ENCODE measurements at regions not wholly inside any gene's neighbourhood (a gene's known extent, or its start where the extent isn't known, plus 50 kb on each side); places are given as distances from the start of the nearest gene placed in this dataset.
A peak's percentile ranks its signal among the peaks of the same experiment; 100 is the strongest.
"Not testable (repeated sequence)": the region's sequence is repeated elsewhere in the genome, so short reads cannot be mapped to it uniquely, and the experiment has no call there.

DNA sequence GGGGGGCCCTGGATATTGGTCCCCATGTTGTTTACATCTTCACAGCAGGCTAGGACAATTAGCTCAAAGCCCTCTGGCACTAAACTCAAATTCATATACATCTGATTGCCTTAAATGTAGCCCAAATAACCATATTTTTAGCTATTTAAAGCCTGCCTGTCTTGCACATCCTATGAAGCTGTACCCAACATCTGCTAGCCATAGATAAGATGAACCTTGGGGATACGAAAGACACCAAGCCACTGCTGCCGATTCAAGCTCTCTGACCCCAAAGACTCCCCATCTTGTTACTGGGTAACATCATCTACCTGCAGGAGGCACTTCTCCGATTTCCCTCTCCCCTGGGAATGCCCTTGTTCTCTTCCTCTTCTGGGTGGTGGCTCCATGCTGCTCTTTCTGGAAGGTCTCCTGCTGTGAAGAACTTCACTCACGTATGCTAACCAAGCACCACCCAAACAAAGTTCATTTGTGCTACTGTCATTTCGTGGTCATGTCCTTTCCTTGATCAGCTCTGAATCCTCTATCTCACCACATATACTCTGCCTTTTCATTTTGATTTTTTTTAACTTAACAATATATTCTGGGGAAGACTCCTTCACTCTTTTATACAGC lies 107.7 kb upstream of the ATXN3L start:
- no peak overlapping the region for H3K9ac ChIP-seq (ENCODE audit: low read depth, low read length)
- H3K4me1 ChIP-seq (ENCODE audit: insufficient read depth, low read length) = peaks cover 6% of the 10 kb centered on the region
- H3K36me3 ChIP-seq (ENCODE audit: insufficient read depth, low read length) = no peaks in the 10 kb centered on the region
- peaks cover 6% of the 10 kb centered on the region; the same call in 1 of the 2 replicates for H3K9me3 ChIP-seq (ENCODE audit: control insufficient read depth, insufficient read depth, low read length)

DNA sequence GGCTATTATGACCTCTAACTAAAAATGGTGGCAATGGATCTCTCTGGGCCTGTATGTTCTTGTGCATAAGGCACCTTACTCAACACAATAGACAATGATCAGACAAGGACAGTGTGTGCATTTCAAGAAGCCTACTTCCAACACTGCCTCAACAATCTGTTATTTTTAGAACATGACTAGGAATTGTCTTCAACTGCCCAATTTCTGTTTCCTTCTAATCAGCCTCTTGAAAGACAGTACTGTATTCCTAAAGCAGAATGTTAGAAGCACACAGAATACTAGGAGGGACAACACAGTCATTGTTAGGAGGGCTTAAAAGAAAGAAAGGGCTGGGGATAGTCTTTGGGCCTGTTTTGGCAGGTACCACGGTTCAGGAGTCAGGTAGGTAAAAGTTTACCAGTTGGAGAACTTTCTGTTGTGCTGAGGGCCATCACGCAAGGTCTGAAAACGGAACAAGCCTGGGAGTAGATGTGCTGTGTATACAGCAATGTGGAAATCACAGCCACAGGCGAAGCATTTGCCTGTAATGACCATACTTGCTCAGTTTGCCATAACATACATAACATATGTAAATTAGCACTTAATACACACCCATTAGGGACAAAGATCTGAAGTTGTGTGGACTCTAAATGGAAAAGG lies 100.8 kb upstream of the ATXN3L start:
- no peaks in the 10 kb centered on the region; the same call in 1 of the 2 replicates for H3K4me1 ChIP-seq (ENCODE audit: insufficient read depth, low read length)
- H3K9me3 ChIP-seq (ENCODE audit: control insufficient read depth, insufficient read depth, low read length) = peaks cover 6% of the 10 kb centered on the region; the same call in 1 of the 2 replicates
- no peak overlapping the region for H3K9ac ChIP-seq (ENCODE audit: low read depth, low read length)
- no peaks in the 10 kb centered on the region for H3K36me3 ChIP-seq (ENCODE audit: insufficient read depth, low read length)

DNA sequence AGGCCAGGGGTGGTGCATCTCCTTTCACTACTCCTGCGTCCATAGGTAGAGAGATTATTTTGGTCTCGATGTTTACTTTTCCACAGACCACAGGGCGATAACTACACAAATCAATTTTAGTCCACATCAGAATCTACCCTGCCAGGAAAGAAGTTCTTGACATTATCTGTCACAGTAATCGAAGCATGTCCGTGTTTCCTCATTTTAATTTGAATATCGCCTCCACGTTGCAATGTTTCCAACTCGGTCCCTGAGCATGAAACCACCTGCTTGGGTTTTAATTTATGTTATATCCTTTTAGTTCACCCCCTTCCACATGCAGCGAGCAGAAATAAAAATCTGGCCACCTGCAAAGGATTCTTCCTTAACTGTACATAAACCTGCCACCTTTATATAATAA lies 100.1 kb upstream of the ATXN3L start:
- no peaks in the 10 kb centered on the region; the same call in 1 of the 2 replicates for H3K9me3 ChIP-seq (ENCODE audit: control insufficient read depth, insufficient read depth, low read length)
- H3K9ac ChIP-seq (ENCODE audit: low read depth, low read length) = no peak overlapping the region
- H3K4me1 ChIP-seq (ENCODE audit: insufficient read depth, low read length) = peaks cover 6% of the 10 kb centered on the region
- no peaks in the 10 kb centered on the region for H3K36me3 ChIP-seq (ENCODE audit: insufficient read depth, low read length)

DNA sequence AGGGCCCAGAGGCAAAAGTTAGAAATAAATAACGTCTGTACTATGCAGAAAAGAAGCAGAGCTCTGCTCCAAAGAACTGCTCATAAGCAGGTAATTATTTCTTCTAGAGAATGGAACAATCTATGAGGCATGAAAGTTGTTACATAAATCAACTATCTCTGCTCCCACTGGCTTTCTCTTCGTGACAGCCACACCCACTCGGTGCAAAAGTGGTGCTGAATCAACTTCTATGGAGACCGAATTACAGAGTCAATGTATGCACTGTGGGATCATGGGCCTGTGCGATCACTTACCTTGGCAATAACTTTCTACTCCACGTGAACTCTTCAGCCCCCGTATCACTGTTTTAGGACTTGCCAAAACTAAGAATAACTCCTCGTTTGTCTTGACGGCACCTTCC lies 99.4 kb upstream of the ATXN3L start:
- H3K4me1 ChIP-seq (ENCODE audit: insufficient read depth, low read length) = peaks cover 12% of the 10 kb centered on the region
- H3K9me3 ChIP-seq (ENCODE audit: control insufficient read depth, insufficient read depth, low read length) = no peaks in the 10 kb centered on the region; the same call in 1 of the 2 replicates
- no peak overlapping the region for H3K9ac ChIP-seq (ENCODE audit: low read depth, low read length)
- no peaks in the 10 kb centered on the region for H3K36me3 ChIP-seq (ENCODE audit: insufficient read depth, low read length)

DNA sequence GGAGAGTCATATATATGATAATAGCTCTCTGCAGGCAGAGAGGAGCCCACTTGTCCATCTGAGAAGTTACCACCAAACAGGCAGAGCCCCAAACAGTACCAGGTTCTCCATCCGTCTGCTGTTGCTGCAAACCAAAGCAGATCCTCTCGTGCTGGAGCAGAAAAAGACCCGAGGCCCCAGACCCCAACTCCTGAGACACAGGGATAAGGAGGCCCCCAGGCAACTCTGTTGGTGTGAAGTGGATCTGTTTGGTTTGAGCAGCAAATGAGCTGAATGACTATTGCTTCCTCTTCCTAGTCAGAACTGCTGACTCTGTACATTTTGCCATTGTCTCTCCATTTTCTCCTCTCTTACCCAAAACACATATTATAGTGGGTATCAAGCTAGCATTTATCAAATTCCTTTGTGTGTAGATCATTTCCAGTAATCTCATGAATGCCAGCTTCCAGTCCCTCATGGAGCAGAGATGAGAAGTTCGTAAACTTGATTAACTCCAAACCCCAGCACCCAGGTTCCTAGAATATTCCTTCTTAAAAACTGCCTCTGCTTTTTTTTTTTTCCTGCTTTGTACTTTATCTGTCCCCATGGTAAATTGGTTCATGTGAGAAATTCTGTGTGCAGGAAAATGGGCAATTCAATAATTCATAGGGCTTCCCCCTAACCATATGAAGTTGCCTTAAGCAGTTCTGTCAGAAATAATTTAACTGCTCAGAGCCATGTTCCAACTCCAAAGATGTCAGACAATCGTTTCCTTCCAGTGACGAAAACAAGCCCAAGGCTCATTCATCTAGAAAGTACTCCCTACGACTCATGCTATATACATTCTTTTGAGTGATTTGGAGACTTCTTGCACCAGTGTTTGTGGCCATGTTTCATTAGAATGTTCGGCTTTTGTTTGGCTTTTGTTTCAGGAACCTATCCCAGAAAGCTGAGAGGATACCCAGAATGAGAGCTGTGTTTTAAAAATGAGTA lies 98.6 kb upstream of the ATXN3L start:
- no peaks in the 10 kb centered on the region; the same call in 1 of the 2 replicates for H3K9me3 ChIP-seq (ENCODE audit: control insufficient read depth, insufficient read depth, low read length)
- no peak overlapping the region for H3K9ac ChIP-seq (ENCODE audit: low read depth, low read length)
- no peaks in the 10 kb centered on the region for H3K36me3 ChIP-seq (ENCODE audit: insufficient read depth, low read length)
- peaks cover 18% of the 10 kb centered on the region for H3K4me1 ChIP-seq (ENCODE audit: insufficient read depth, low read length)

DNA sequence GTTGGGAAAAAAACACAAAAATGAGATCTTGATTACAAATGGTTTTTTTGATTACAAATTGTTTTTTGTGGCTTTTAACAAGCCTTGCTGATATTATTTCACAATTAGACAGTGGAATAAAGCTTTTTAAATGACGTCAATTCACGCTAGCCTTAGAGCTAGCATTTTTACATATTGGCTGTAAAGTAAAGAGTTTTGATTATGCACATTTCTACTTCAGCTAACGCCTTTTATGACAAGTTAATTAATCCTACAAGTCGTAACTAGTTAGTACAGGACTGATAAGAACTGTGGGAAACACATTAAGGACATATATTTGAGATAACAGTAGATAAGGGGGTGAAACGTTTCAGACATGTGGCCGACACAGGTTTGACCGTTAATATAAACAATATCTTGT lies 95.7 kb upstream of the ATXN3L start:
- Histone ChIP-seq H3K4me1 (ENCODE audit: insufficient read depth, low read length) (peaks cover 27% of the 10 kb centered on the region), H3K9me3 (ENCODE audit: control insufficient read depth, insufficient read depth, low read length) (no peaks in the 10 kb centered on the region), H3K9ac (ENCODE audit: low read depth, low read length) (no peak overlapping the region), H3K36me3 (ENCODE audit: insufficient read depth, low read length) (no peaks in the 10 kb centered on the region)

DNA sequence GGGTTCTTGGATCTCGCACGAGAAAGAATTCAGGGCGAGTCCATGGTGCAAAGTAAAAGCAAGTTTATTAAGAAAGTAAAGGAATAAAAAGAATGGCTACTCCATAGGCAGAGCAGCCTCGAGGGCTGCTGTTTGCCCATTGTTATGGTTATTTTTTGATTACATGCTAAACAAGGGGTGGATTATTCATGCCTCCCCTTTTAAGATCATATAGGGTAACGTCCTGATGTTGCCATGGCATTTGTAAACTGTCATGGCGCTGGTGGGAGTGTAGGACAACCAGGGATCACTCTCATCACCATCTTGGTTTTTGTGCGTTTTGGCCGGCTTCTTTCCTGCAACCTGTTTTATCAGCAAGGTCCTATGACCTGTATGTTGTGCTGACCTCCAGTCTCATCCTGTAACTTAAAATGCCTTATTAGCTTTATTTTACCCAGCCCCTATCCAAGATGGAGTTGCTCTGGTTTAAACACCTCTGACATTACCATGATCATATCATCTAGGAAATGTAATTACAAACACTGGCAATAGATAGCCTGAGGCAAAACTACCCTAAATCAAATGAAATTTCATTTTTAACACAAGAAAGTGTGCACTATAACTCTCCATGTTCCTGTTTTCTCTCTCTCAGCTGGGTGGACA lies 94.3 kb upstream of the ATXN3L start:
- no peaks in the 10 kb centered on the region for H3K36me3 ChIP-seq (ENCODE audit: insufficient read depth, low read length)
- H3K9ac ChIP-seq (ENCODE audit: low read depth, low read length) = no peak overlapping the region
- peaks cover 27% of the 10 kb centered on the region for H3K4me1 ChIP-seq (ENCODE audit: insufficient read depth, low read length)
- H3K9me3 ChIP-seq (ENCODE audit: control insufficient read depth, insufficient read depth, low read length) = no peaks in the 10 kb centered on the region

DNA sequence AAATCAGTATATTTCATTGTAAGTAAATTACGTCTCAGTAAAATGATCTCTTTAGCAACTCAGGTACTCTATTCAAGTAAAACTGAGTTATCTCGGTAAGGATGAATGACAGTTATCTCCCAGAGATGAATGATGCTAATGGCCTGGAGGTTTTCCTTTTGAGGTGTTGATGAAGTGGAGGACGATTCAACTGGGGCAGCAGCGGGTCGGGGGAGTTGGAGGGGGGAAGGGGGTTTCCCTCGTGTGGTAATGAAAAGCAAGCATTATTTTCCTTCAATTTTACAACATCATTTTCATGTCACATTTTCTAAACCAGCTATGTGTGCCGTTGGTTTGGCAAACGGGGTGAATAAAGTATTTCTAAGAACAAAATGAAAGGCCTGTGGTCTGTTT lies 92.4 kb upstream of the ATXN3L start:
- Histone ChIP-seq H3K9ac (ENCODE audit: low read depth, low read length) (0 out of 2 replicates have a peak overlapping the region, but pooled peaks have one; percentile 8), H3K4me1 (ENCODE audit: insufficient read depth, low read length) (peaks cover 27% of the 10 kb centered on the region), H3K36me3 (ENCODE audit: insufficient read depth, low read length) (no peaks in the 10 kb centered on the region), H3K9me3 (ENCODE audit: control insufficient read depth, insufficient read depth, low read length) (no peaks in the 10 kb centered on the region)

DNA sequence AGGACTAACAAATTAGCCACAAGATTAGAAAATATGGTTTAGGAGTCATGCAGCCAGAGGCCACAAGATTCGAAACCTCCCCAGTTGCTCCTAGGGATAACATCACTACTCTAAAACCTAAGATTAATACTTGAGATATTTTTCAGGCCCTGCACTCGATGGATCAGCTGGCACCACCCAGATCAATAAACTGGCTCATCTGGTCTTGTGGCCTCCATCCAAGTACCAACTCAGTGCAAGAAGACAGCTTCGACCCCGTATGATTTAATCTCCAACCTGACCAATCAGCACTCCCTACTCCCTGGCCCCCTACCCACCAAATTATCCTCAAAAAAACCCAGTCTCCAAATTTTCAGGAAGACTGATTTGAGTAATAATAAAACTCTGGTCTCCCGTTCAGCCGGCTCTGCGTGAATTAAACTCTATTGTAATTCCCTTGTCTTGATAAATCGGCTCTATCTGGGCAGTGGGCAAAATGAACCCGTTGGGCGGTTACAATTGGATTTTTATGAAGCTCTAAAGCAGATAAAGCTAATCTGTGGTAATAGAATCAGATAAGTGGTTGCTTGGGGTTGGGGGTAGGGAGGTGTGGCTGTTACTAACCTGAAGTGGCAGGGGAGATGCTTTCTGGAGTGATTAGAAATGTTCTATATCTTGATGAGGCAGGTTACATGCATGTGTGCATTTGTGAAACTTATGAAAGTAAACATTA lies 91.8 kb upstream of the ATXN3L start:
- no peaks in the 10 kb centered on the region for H3K9me3 ChIP-seq (ENCODE audit: control insufficient read depth, insufficient read depth, low read length)
- H3K4me1 ChIP-seq (ENCODE audit: insufficient read depth, low read length) = peaks cover 27% of the 10 kb centered on the region
- no peaks in the 10 kb centered on the region for H3K36me3 ChIP-seq (ENCODE audit: insufficient read depth, low read length)
- no peak overlapping the region for H3K9ac ChIP-seq (ENCODE audit: low read depth, low read length)

DNA sequence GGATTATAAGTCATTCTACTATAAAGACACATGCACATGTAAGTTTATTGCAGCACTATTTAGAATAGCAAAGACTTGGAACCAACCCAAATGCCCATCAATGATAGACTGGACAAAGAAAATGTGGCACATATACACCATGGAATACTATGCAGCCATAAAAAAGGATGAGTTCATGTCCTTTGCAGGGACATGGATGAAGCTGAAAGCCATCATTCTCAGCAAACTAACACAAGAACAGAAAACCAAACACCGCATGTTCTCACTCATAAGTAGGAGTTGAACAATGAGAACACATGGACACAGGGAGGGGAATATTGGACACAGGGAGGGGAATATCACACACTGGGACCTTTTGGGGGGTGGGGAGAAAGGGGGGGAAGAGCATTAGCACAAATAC lies 88.7 kb upstream of the ATXN3L start:
- H3K9me3 ChIP-seq (ENCODE audit: control insufficient read depth, insufficient read depth, low read length); H3K36me3 ChIP-seq (ENCODE audit: insufficient read depth, low read length); H3K9ac ChIP-seq (ENCODE audit: low read depth, low read length): not testable (repeated sequence)
- H3K4me1 ChIP-seq (ENCODE audit: insufficient read depth, low read length) = peaks cover 13% of the 10 kb centered on the region

DNA sequence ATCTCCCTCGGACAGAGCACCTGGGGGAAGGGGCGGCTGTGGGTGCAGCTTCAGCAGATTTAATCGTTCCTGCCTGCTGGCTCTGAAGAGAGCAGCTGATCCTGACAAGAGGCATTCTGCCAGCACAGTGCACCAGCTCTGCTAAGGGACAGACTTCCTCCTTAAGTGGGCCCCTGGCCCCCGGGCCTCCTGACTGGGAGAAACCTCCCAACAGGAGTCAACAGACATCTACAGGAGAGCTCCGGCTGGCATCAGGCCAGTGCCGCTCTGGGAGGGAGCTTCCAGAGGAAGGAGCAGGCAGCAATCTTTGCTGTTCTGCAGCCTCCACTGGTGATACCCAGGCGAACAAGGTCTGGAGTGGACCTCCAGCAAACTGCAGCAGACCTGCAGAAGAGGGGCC lies 84.9 kb upstream of the ATXN3L start:
- not testable (repeated sequence) for H3K36me3 ChIP-seq (ENCODE audit: insufficient read depth, low read length); H3K4me1 ChIP-seq (ENCODE audit: insufficient read depth, low read length); H3K9ac ChIP-seq (ENCODE audit: low read depth, low read length); H3K9me3 ChIP-seq (ENCODE audit: control insufficient read depth, insufficient read depth, low read length)

DNA sequence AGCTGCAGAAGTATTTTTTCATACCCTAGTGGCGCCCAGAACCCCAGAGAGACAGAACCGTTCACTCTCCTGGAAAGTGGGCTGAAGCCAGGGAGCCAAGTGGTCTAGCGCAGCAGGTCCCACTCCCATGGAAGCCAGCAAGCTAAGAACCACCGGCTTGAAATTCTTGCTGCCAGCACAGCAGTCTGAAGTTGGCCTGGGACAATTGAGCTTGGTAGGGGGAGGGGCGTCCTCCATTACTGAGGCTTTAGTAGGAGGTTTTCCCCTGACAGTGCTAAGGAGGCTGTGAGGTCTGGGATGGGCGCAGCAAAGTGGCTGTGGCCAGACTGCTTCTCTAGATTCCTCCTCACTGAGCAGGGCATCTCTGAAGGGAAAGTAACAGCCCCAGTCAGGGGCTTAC lies 84.5 kb upstream of the ATXN3L start:
- H3K36me3 ChIP-seq (ENCODE audit: insufficient read depth, low read length) = no peaks in the 10 kb centered on the region
- peaks cover 4% of the 10 kb centered on the region; the same call in 1 of the 2 replicates for H3K4me1 ChIP-seq (ENCODE audit: insufficient read depth, low read length)
- no peak overlapping the region for H3K9ac ChIP-seq (ENCODE audit: low read depth, low read length)
- no peaks in the 10 kb centered on the region for H3K9me3 ChIP-seq (ENCODE audit: control insufficient read depth, insufficient read depth, low read length)

DNA sequence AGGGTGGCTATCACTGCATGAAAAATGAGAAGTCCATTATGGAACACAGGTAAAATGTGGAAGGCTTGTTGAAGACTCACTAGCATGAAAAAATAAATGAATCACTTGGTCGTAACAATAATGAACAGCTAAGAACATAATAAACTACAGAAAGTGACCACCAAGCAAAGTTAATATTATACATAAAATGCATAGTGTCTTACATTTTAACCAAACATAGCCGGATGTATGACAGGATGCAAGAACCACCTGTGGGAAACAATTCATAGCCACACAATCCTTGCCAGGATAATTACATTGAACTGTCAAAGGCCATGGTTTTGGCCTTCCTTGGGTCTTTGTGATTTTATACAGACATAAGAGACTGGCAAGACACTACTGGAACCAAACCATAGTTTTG lies 81.9 kb upstream of the ATXN3L start:
- Histone ChIP-seq H3K4me1 (ENCODE audit: insufficient read depth, low read length) (peaks cover 16% of the 10 kb centered on the region), H3K36me3 (ENCODE audit: insufficient read depth, low read length) (no peaks in the 10 kb centered on the region), H3K9me3 (ENCODE audit: control insufficient read depth, insufficient read depth, low read length) (peaks cover 3% of the 10 kb centered on the region; the same call in 1 of the 2 replicates), H3K9ac (ENCODE audit: low read depth, low read length) (no peak overlapping the region)

DNA sequence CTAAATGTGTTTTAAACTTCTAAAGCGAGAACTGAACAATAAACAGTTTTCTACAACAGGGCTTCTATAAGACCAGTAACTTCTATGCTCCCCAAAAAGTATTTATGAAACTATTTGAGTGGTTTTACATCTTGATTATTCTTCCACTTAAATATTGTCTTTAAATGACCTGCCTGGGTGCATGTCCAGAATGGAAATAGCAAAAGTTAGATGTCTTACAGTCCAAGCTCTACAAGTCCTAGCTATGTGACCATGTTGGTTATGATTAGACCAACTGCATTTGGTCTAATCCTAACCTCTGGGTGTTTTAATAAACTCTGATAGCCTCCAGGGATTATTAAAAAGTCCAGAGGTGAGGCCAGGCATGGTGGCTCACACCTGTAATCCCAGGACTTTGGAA lies 79.0 kb upstream of the ATXN3L start:
- H3K4me1 ChIP-seq (ENCODE audit: insufficient read depth, low read length) = peaks cover 12% of the 10 kb centered on the region
- H3K9me3 ChIP-seq (ENCODE audit: control insufficient read depth, insufficient read depth, low read length) = peaks cover 4% of the 10 kb centered on the region
- no peak overlapping the region for H3K9ac ChIP-seq (ENCODE audit: low read depth, low read length)
- H3K36me3 ChIP-seq (ENCODE audit: insufficient read depth, low read length) = peaks cover 3% of the 10 kb centered on the region
